ENCODE measurements at regions not wholly inside any gene's neighbourhood (a gene's known extent, or its start where the extent isn't known, plus 50 kb on each side); places are given as distances from the start of the nearest gene placed in this dataset.

- DNase-seq, result no peak
Observed at GRCh38 chr14:65794674-65795279, 382.2 kb downstream of the FUT8 start.

GRCh38 chr14:65798216-65798615 is 385.7 kb downstream of the FUT8 start:
- no peak for DNase-seq

GRCh38 chr14:65800694-65801093 is 388.2 kb downstream of the FUT8 start:
- DNase-seq, result no peak

- DNase-seq, result no peak
Observed at GRCh38 chr14:65802196-65802595, 389.7 kb downstream of the FUT8 start.

GRCh38 chr14:65803885-65804284 is 391.4 kb downstream of the FUT8 start:
- no peak for DNase-seq

- DNase-seq, result no peak
Observed at GRCh38 chr14:65804439-65805112, 392.0 kb downstream of the FUT8 start.

GRCh38 chr14:65805113-65805473 is 392.6 kb downstream of the FUT8 start:
- no peak for DNase-seq

GRCh38 chr14:65808390-65808789 is 395.9 kb downstream of the FUT8 start:
- no peak for DNase-seq

GRCh38 chr14:65810322-65810721 is 397.8 kb downstream of the FUT8 start:
- no peak for DNase-seq

- DNase-seq, result no peak
Observed at GRCh38 chr14:65813760-65814384, 401.3 kb downstream of the FUT8 start.

- DNase-seq, result no peak
Observed at GRCh38 chr14:65815127-65815526, 402.6 kb downstream of the FUT8 start.

GRCh38 chr14:65817011-65817410 is 404.5 kb downstream of the FUT8 start:
- DNase-seq, result no peak

GRCh38 chr14:65819569-65819968 is 407.0 kb downstream of the FUT8 start:
- no peak for DNase-seq

GRCh38 chr14:65821224-65821753 is 408.8 kb downstream of the FUT8 start:
- DNase-seq, result no peak

GRCh38 chr14:65824285-65824977 is 411.9 kb downstream of the FUT8 start:
- peak; percentile 75 for DNase-seq

GRCh38 chr14:65824978-65825299 is 412.4 kb downstream of the FUT8 start:
- no peak for DNase-seq

- no peak for DNase-seq
Observed at GRCh38 chr14:65826946-65827345, 414.4 kb downstream of the FUT8 start.

- no peak for DNase-seq
Observed at GRCh38 chr14:65827520-65827919, 415.0 kb downstream of the FUT8 start.

- DNase-seq, result no peak
Observed at GRCh38 chr14:65828396-65828795, 415.9 kb downstream of the FUT8 start.

- DNase-seq, result peak; percentile 17
Observed at GRCh38 chr14:65832431-65833266, 420.1 kb downstream of the FUT8 start.

- no peak for DNase-seq
Observed at GRCh38 chr14:65833267-65833880, 420.8 kb downstream of the FUT8 start.

- no peak for DNase-seq
Observed at GRCh38 chr14:65834051-65834450, 421.5 kb downstream of the FUT8 start.

All from tongue (tissue), 1 donor.